ENCODE measurements at regions not wholly inside any gene's neighbourhood (a gene's known extent, or its start where the extent isn't known, plus 50 kb on each side); places are given as distances from the start of the nearest gene placed in this dataset.
"Not testable (repeated sequence)": the region's sequence is repeated elsewhere in the genome, so short reads cannot be mapped to it uniquely, and the experiment has no call there.

GRCh38 chr9:107824556-107824955 is 335.0 kb upstream of the KLF4 start:
- Histone ChIP-seq H3K27me3 (no peaks in the 10 kb centered on the region), H3K4me3 (no peak overlapping the region), H3K9me3 (no peaks in the 10 kb centered on the region), H3K36me3 (no peaks in the 10 kb centered on the region), H3K27ac (no peak overlapping the region), H3K4me1 (no peaks in the 10 kb centered on the region)
- DNase-seq (no peak), ATAC-seq (no peak)
- intact Hi-C loops (cut with DNase I), result no loop called here
- TF ChIP-seq CTCF (IDR thresholded peaks at IDR 0.05) (no peak), POLR2A (IDR thresholded peaks at IDR 0.05) (no peak)
- 84% methylated on average over 2 of the region's 2 CpGs for WGBS (ENCODE audit: insufficient coverage, low coverage, low lambda C conversion rate, missing lambda C conversion rate)

- no peak overlapping the region for H3K27ac ChIP-seq
- WGBS (ENCODE audit: insufficient coverage, low coverage, low lambda C conversion rate, missing lambda C conversion rate), result 40% methylated on average over 14 of the region's 14 CpGs
- ATAC-seq, result peak; percentile 46 to 73 (median 48)
- DNase-seq, result peak in 2 of 3 donors; percentile 25 to 57
- no peak overlapping the region for H3K4me3 ChIP-seq
- no peaks in the 10 kb centered on the region for H3K9me3 ChIP-seq
- no peaks in the 10 kb centered on the region for H3K4me1 ChIP-seq
- no peaks in the 10 kb centered on the region for H3K36me3 ChIP-seq
- TF ChIP-seq CTCF (IDR thresholded peaks at IDR 0.05) (no peak), POLR2A (IDR thresholded peaks at IDR 0.05) (no peak)
- H3K27me3 ChIP-seq, result no peaks in the 10 kb centered on the region
- intact Hi-C loops (cut with DNase I), result no loop called here
These were observed 330.4 kb upstream of the KLF4 start for GRCh38 chr9:107819772-107820565.

GRCh38 chr9:107818503-107818829 is 328.9 kb upstream of the KLF4 start:
- H3K27me3 ChIP-seq; intact Hi-C loops (cut with DNase I); H3K4me3 ChIP-seq; H3K27ac ChIP-seq; DNase-seq; H3K4me1 ChIP-seq; ATAC-seq; H3K9me3 ChIP-seq; H3K36me3 ChIP-seq: not testable (repeated sequence)
- WGBS (ENCODE audit: insufficient coverage, low coverage, low lambda C conversion rate, missing lambda C conversion rate), result 53% methylated on average over 3 of the region's 6 CpGs

GRCh38 chr9:107817595-107818502 is 328.3 kb upstream of the KLF4 start:
- H3K4me1 ChIP-seq; H3K27ac ChIP-seq; ATAC-seq; H3K9me3 ChIP-seq; H3K27me3 ChIP-seq; H3K4me3 ChIP-seq; DNase-seq; H3K36me3 ChIP-seq; intact Hi-C loops (cut with DNase I): not testable (repeated sequence)
- WGBS (ENCODE audit: insufficient coverage, low coverage, low lambda C conversion rate, missing lambda C conversion rate), result 96% methylated on average over 9 of the region's 55 CpGs

GRCh38 chr9:107816561-107817021 is 327.0 kb upstream of the KLF4 start:
- no peak overlapping the region for H3K4me3 ChIP-seq
- intact Hi-C loops (cut with DNase I), result no loop called here
- 42% methylated on average over 2 of the region's 2 CpGs for WGBS (ENCODE audit: insufficient coverage, low coverage, low lambda C conversion rate, missing lambda C conversion rate)
- no peak for DNase-seq
- ATAC-seq, result peak; percentile 60 to 85 (median 70)
- H3K27ac ChIP-seq, result no peak overlapping the region
- H3K9me3 ChIP-seq, result no peaks in the 10 kb centered on the region
- no peaks in the 10 kb centered on the region for H3K27me3 ChIP-seq
- H3K36me3 ChIP-seq, result no peaks in the 10 kb centered on the region
- no peaks in the 10 kb centered on the region for H3K4me1 ChIP-seq
- TF ChIP-seq CTCF (IDR thresholded peaks at IDR 0.05), result no peak
- TF ChIP-seq POLR2A (IDR thresholded peaks at IDR 0.05), result no peak

All from right lobe of liver (tissue), 6 donors.